ENCODE measurements at regions not wholly inside any gene's neighbourhood (a gene's known extent, or its start where the extent isn't known, plus 50 kb on each side); places are given as distances from the start of the nearest gene placed in this dataset.

DNA sequence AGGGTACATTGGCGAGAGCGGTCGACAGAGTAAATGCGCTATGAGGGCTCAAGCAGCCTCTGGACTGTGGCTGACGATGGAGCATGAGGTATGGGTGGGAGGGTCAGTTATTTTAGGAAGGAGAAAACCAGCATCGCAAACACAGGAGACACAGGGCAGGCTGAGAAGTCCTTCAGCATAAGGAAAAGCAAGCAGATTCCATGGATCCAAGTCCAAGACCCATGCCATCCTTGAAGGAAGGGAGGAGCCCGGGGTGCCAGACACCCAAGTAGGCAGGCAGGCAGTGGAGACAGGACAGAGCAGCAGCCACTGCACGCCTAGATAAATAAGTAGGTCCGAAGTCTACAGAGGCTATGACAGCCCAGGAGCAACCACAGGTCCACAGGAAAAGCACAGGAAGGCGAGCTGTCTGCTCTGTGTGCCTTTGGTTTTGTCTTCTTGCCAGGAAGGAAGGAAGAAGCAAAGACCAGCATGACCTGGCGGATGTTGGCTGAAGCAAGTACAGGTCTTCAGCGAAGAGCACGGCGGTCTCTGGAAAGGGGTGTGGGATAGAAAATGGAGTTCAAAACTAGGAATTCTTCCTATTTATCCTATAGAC is 76.4 kb upstream of the SLC45A1 start (continued):
- TF ChIP-seq, protein P1, sequence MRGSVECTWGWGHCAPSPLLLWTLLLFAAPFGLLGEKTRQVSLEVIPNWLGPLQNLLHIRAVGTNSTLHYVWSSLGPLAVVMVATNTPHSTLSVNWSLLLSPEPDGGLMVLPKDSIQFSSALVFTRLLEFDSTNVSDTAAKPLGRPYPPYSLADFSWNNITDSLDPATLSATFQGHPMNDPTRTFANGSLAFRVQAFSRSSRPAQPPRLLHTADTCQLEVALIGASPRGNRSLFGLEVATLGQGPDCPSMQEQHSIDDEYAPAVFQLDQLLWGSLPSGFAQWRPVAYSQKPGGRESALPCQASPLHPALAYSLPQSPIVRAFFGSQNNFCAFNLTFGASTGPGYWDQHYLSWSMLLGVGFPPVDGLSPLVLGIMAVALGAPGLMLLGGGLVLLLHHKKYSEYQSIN (CRISPR knock-in tag; IDR thresholded peaks at IDR 0.05; ENCODE audit: borderline replicate concordance): no peak
- TF ChIP-seq ZC3H13 (CRISPR knock-in tag; IDR thresholded peaks at IDR 0.05) (no peak), ETS1 (CRISPR knock-in tag; IDR thresholded peaks at IDR 0.05) (no peak), HIC2 (CRISPR knock-in tag; IDR thresholded peaks at IDR 0.05; ENCODE audit: low read depth) (peak; percentile 67; the same call in 1 of the 2 replicates), ZNF761 (CRISPR knock-in tag; conservative IDR thresholded peaks at IDR 0.05) (peak; percentile 32; the same call in 1 of the 2 replicates), ZMYM4 (CRISPR knock-in tag; IDR thresholded peaks at IDR 0.05) (0 out of 2 replicates have a peak, but pooled peaks have one; percentile 54), CEBPG (CRISPR knock-in tag; IDR thresholded peaks at IDR 0.05) (peak; percentile 41), ZNF430 (CRISPR knock-in tag; IDR thresholded peaks at IDR 0.05) (peak; percentile 65; the same call in 1 of the 2 replicates), ZNF749 (CRISPR knock-in tag; IDR thresholded peaks at IDR 0.05; ENCODE audit: borderline replicate concordance) (no peak), TEAD3 (CRISPR knock-in tag; optimal IDR thresholded peaks at IDR 0.05; ENCODE audit: borderline replicate concordance) (peak; percentile 67), GPBP1L1 (CRISPR knock-in tag; IDR thresholded peaks at IDR 0.05) (no peak), CHD2 (IDR thresholded peaks at IDR 0.05; ENCODE audit: low read depth, low read length) (no peak), CREM (IDR thresholded peaks at IDR 0.05) (peak; percentile 52), CREM (CRISPR knock-in tag; IDR thresholded peaks at IDR 0.05) (no peak), XRCC5 (optimal IDR thresholded peaks at IDR 0.05; ENCODE audit: low read length) (peak; percentile 36), ZNF34 (CRISPR knock-in tag; IDR thresholded peaks at IDR 0.05; ENCODE audit: borderline replicate concordance) (no peak), HMGA1 (CRISPR knock-in tag; conservative IDR thresholded peaks at IDR 0.05) (no peak), KDM6A (CRISPR knock-in tag; IDR thresholded peaks at IDR 0.05; ENCODE audit: low read depth) (0 out of 2 replicates have a peak, but pooled peaks have one; percentile 20), SP1 (IDR thresholded peaks at IDR 0.05) (no peak), SP1 (CRISPR knock-in tag; IDR thresholded peaks at IDR 0.05) (no peak)
- TF ChIP-seq, protein P2, sequence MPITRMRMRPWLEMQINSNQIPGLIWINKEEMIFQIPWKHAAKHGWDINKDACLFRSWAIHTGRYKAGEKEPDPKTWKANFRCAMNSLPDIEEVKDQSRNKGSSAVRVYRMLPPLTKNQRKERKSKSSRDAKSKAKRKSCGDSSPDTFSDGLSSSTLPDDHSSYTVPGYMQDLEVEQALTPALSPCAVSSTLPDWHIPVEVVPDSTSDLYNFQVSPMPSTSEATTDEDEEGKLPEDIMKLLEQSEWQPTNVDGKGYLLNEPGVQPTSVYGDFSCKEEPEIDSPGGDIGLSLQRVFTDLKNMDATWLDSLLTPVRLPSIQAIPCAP (CRISPR knock-in tag; IDR thresholded peaks at IDR 0.05; ENCODE audit: low read depth): no peak
